Loucy (cell line): ENCODE measurements at regions not wholly inside any gene's neighbourhood (a gene's known extent, or its start where the extent isn't known, plus 50 kb on each side); places are given as distances from the start of the nearest gene placed in this dataset.

ENCODE experiments used
- H2AFZ ChIP-seq: fragments of 200-600 bp; sonication (generic); 2 replicates; pipeline ENCODE4 v1.6.0; 2016; ENCODE audit warnings: antibody characterized with exemption, mild to moderate bottlenecking, low read length, moderate library complexity
- H3F3A ChIP-seq: fragments of 200-600 bp; 2 replicates; pipeline ENCODE4 v1.6.0; 2016; ENCODE audit warnings: antibody characterized with exemption, low read depth, mild to moderate bottlenecking
- H3K27me3 ChIP-seq: fragments of 200-600 bp; sonication (generic); 2 replicates; pipeline ENCODE4 v1.6.1; 2014; ENCODE audit warnings: low read length, mild to moderate bottlenecking; ENCODE audit not compliant: insufficient read depth, poor library complexity, severe bottlenecking
- H3K36me3 ChIP-seq: fragments of 200-600 bp; sonication (generic); 2 replicates; pipeline ENCODE4 v1.6.1; 2016; ENCODE audit warnings: low read length; ENCODE audit not compliant: insufficient read depth
- H3K4me1 ChIP-seq: fragments of 200-600 bp; sonication (generic); 2 replicates; pipeline ENCODE4 v1.5.1; 2014; ENCODE audit warnings: low read length, mild to moderate bottlenecking; ENCODE audit not compliant: insufficient read depth, poor library complexity, severe bottlenecking
- H3K4me2 ChIP-seq: fragments of 200-600 bp; sonication (generic); 2 replicates; pipeline ENCODE4 v1.6.0; 2014; ENCODE audit warnings: antibody characterized with exemption, low read length, low read depth, mild to moderate bottlenecking; ENCODE audit not compliant: poor library complexity, severe bottlenecking
- H3K4me3 ChIP-seq: fragments of 200-600 bp; sonication (generic); 2 replicates; pipeline ENCODE4 v1.5.1; 2014; ENCODE audit warnings: low read length, mild to moderate bottlenecking, mixed read lengths; ENCODE audit not compliant: poor library complexity, severe bottlenecking
- H3K79me2 ChIP-seq: fragments of 200-600 bp; sonication (generic); 2 replicates; pipeline ENCODE4 v1.6.1; 2014; ENCODE audit warnings: low read length; ENCODE audit not compliant: insufficient read depth
- H3K9ac ChIP-seq: fragments of 200-600 bp; sonication (generic); 2 replicates; pipeline ENCODE4 v1.6.0; 2014; ENCODE audit warnings: mild to moderate bottlenecking, low read depth, low read length, moderate library complexity; ENCODE audit not compliant: poor library complexity, severe bottlenecking
- H3K9me2 ChIP-seq: fragments of 200-600 bp; sonication (generic); replicated peaks from 2 replicates; pipeline ENCODE4 v1.6.1; 2016; ENCODE audit warnings: low read depth, low read length, mixed read lengths
- H3K9me3 ChIP-seq: fragments of 200-600 bp; sonication (generic); 2 replicates; pipeline ENCODE4 v1.6.1; 2014; ENCODE audit warnings: mild to moderate bottlenecking, antibody characterized with exemption, low read length, low read depth; ENCODE audit not compliant: insufficient read depth
- H4K20me1 ChIP-seq: fragments of 200-600 bp; sonication (generic); 2 replicates; pipeline ENCODE4 v1.6.0; 2014; ENCODE audit warnings: antibody characterized with exemption, low read length, mild to moderate bottlenecking; ENCODE audit not compliant: insufficient read depth, poor library complexity, severe bottlenecking
- CTCF ChIP-seq: fragments of 200-600 bp; sonication (generic); conservative IDR thresholded peaks from 2 replicates; pipeline ENCODE4 v1.5.1; 2014; ENCODE audit warnings: mild to moderate bottlenecking, antibody characterized with exemption, low read length
- EZH2phosphoT487 ChIP-seq: fragments of 200-600 bp; IDR thresholded peaks from 2 replicates; pipeline ENCODE4 v1.6.1; 2018; ENCODE audit warnings: antibody characterized with exemption, mild to moderate bottlenecking, moderate library complexity, borderline replicate concordance

GRCh38 chr14:101457936-101458740 is 103.2 kb upstream of the DIO3 start:
- Histone ChIP-seq H3K9me3 (no peaks in the 10 kb centered on the region), H3K9ac (no peak overlapping the region), H3K27me3 (no peaks in the 10 kb centered on the region), H3K4me2 (no peak overlapping the region), H2AFZ (no peak overlapping the region), H3K36me3 (no peaks in the 10 kb centered on the region), H3F3A (no peaks in the 10 kb centered on the region), H3K9me2 (no peaks in the 10 kb centered on the region), H3K4me3 (no peak overlapping the region), H4K20me1 (no peaks in the 10 kb centered on the region), H3K79me2 (no peaks in the 10 kb centered on the region), H3K4me1 (no peaks in the 10 kb centered on the region)
- TF ChIP-seq CTCF (no peak), EZH2phosphoT487 (no peak)

GRCh38 chr14:101458741-101459550 is 102.3 kb upstream of the DIO3 start:
- no peaks in the 10 kb centered on the region for H3K36me3 ChIP-seq
- H3K9me3 ChIP-seq, result no peaks in the 10 kb centered on the region
- no peaks in the 10 kb centered on the region for H4K20me1 ChIP-seq
- no peaks in the 10 kb centered on the region for H3F3A ChIP-seq
- H3K4me1 ChIP-seq, result no peaks in the 10 kb centered on the region
- no peak overlapping the region for H3K4me3 ChIP-seq
- no peak overlapping the region for H3K9ac ChIP-seq
- no peaks in the 10 kb centered on the region for H3K27me3 ChIP-seq
- H3K79me2 ChIP-seq, result no peaks in the 10 kb centered on the region
- TF ChIP-seq CTCF (no peak), EZH2phosphoT487 (no peak)
- H2AFZ ChIP-seq, result no peak overlapping the region
- H3K9me2 ChIP-seq, result no peaks in the 10 kb centered on the region
- H3K4me2 ChIP-seq, result no peak overlapping the region

GRCh38 chr14:101459551-101459900 is 101.8 kb upstream of the DIO3 start:
- Histone ChIP-seq H3K4me3 (no peak overlapping the region), H3K4me1 (no peaks in the 10 kb centered on the region), H3K79me2 (no peaks in the 10 kb centered on the region), H3K36me3 (no peaks in the 10 kb centered on the region), H3K9me3 (no peaks in the 10 kb centered on the region), H3F3A (no peaks in the 10 kb centered on the region), H2AFZ (no peak overlapping the region), H3K27me3 (no peaks in the 10 kb centered on the region), H3K9me2 (no peaks in the 10 kb centered on the region), H4K20me1 (no peaks in the 10 kb centered on the region), H3K4me2 (no peak overlapping the region), H3K9ac (no peak overlapping the region)
- TF ChIP-seq EZH2phosphoT487, result no peak
- TF ChIP-seq CTCF, result no peak
